Kasumi-1 (cell line): ENCODE measurements at regions not wholly inside any gene's neighbourhood (a gene's known extent, or its start where the extent isn't known, plus 50 kb on each side); places are given as distances from the start of the nearest gene placed in this dataset.
"Not testable (repeated sequence)": the region's sequence is repeated elsewhere in the genome, so short reads cannot be mapped to it uniquely, and the experiment has no call there.

Experiments used
- DNase-seq, 2 experiments: peaks; one replicate each; lab custom pipeline; 2025; lab: John Stamatoyannopoulos, UW

GRCh38 chr3:78313332-78313731 is 1273.4 kb downstream of the ROBO2 start:
- no peak for DNase-seq

GRCh38 chr3:78314327-78314726 is 1274.4 kb downstream of the ROBO2 start:
- no peak for DNase-seq

DNA sequence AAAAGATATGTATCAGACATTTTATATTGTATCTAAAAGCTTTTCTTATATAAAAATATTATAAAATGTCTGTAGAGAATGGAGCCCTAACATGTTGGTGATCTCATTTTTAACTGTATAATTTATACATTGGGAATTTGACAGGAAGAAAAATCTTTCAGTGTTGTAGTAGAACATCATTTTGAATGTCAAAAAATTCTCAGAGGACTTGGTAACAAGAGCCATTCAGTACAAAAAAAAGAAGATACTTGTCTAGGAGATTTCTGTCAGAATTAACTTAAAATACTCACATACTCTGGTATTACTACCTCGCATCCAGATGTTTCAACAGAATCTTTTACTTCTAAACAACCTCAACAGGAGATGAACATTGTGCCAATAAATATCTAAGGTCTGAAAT is 1277.9 kb downstream of the ROBO2 start:
- DNase-seq, result no peak

GRCh38 chr3:78322780-78323179 is 1282.9 kb downstream of the ROBO2 start:
- no peak for DNase-seq

GRCh38 chr3:78337801-78338211 is 1297.9 kb downstream of the ROBO2 start:
- no peak for DNase-seq

DNA sequence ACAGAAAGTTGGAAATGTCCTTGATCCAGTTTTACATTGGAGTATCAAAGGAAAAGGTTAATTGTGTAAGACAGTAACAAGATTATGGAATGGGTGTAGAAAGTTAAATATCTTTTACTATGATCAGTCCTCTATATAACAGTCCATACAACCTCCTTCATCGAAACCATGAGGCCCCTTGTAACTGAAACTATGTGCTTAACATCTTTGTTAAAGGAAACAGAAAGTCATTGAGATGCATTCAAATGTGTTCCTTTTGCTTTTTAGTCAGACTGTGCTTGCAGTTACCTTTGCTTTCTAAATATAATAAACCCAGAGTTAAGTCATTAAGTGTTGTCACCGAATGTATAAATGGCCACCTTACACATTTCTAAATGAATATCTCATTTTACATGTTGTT is 1298.5 kb downstream of the ROBO2 start:
- no peak for DNase-seq

DNA sequence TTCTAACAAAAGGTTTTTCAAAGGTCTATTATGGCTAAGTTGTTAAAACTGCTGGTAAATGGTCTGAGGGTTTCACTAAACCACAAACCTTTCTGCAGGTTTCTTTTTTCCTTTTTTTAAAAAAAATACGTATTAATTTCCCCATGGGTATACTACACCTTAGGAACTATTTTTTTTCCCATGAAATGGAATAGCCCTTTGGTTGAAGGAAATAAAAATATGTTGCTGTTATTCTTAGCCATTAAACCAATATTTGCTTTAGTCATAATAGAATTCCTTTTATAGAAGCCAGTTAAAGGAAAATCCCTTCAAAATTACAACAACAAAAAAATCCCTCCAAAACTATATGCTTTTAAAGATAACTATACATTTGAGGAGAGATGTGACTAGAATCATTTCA is 1303.3 kb downstream of the ROBO2 start:
- DNase-seq, result no peak

DNA sequence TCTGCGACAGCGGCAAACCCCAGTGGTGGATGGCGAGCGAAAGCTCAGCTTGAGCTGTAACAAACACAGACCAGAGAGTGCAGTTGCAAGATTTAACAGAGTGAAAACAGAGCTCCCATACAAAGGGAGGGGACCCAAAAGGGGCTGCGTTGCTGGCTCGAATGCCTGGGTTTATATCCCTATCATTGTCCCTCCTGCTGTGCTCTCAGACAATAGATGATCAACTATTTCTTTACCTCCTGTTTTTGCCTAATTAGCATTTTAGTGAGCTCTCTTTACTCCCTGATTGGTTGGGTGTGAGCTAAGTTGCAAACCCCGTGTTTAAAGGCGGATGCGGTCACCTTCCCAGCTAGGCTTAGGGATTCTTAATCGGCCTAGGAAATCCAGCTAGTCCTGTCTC is 1304.4 kb downstream of the ROBO2 start:
- DNase-seq, result not testable (repeated sequence)

DNA sequence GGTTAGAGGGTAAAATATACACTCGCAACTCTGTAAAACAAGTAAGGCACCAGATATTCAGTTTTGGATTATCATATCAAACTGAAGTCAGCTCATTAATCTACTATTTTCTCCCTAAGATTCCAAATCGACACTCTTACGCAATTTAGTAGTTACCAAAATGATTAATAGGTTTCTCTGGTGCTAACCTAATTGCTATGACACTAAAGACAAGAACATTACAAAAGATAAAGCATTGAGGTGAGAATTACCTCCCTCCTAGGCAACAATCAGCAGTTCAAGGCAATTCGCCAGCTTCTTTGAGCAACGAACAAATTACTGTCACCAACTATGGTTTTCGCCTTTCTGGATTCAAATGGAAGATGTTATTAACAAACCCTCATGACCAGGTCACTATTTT is 1305.0 kb downstream of the ROBO2 start:
- no peak for DNase-seq

- DNase-seq, result no peak
Measured at GRCh38 chr3:78347176-78347575, 1307.3 kb downstream of the ROBO2 start.

- DNase-seq, result no peak
Measured at GRCh38 chr3:78348664-78349063, 1308.8 kb downstream of the ROBO2 start.

DNA sequence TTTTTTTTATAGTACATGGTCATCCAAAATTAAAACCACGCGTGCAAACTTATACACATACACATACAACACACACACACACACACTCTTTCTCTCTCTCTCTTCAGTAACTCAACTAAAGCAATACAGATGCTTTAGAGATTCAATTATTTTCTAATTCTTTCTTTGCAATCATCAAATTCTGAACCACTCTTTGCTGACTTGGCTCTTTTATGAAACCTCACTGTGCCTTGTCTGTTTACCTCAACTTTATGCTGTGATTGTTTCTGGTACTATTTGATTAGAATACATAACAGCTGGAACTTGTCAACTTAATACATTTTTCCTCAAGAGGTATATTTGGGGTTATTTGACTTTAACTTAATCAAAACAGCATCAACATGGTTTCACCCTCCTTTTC is 1309.7 kb downstream of the ROBO2 start:
- DNase-seq, result no peak

DNA sequence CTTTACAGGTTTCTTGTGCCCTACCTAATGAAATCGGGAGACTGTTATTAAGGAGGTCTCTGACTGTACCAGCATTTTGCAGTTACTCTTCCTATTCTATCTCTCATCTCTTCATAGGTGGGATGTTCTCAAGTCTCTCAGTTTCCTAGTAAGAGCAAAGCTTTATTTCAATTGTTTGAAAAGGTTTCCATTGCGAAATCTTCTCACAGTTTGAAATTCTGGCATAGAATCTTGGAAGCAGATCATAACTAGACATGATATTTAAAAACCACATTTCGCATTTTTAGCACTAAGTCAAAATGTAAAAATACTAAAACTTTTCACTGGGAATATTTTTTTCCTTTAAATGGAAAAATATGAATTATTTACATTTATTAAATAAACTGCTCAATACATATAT is 1311.4 kb downstream of the ROBO2 start:
- no peak for DNase-seq

DNA sequence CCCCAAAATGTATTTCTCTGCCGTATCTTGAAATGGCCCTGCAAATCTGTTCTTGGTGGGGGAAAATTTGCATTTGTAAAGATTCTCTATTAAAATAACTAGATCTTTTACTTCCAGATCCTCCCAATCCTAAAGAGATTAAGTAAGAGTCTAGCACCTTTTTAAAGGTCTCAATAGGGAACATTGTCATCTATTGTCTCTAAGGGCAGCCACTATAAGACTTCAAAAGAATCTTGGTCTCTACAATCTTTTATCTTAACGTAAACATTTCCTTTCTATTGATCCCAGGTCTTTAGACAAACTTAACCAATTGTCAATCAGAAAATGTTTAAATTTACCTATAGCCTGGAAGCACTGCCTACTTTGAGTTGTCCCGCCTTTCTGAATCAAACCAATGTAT is 1313.3 kb downstream of the ROBO2 start:
- no peak for DNase-seq

GRCh38 chr3:78360849-78361248 is 1321.0 kb downstream of the ROBO2 start:
- no peak for DNase-seq

DNA sequence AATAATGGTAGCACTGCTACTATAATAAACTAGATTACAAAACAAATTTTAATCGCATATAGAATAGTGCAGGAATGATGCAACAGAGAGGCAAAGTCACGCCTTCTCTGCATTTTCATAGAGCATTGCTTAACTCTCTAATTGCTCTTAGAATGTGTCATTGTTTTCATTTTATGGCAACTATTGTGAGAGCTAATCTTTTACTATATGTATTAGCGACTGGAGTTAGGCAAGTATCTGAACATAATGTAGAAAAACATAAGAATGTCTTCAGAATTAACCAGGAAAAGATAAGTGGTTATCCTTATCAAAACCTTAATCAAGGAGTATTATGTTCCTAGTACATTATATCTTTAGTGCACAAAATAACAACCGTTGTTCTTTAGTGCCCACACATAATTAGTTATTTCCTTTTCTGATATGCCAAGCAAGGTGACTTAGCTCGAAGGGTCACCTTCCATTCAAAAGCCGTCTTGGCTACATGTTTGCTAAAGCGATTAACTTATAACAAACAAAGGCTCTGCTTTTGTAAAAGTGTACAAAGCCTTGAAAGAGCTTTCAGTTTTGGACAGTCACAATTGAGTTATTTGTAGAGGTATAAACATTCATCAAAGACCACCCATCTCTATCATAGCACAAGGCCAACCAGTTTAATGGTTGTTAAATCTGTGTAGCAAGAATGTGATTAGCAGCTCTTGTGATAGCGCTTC is 1328.9 kb downstream of the ROBO2 start:
- no peak for DNase-seq

- no peak for DNase-seq
Measured at GRCh38 chr3:78390221-78390620, 1350.3 kb downstream of the ROBO2 start.

GRCh38 chr3:78398401-78398800 is 1358.5 kb downstream of the ROBO2 start:
- no peak for DNase-seq

DNA sequence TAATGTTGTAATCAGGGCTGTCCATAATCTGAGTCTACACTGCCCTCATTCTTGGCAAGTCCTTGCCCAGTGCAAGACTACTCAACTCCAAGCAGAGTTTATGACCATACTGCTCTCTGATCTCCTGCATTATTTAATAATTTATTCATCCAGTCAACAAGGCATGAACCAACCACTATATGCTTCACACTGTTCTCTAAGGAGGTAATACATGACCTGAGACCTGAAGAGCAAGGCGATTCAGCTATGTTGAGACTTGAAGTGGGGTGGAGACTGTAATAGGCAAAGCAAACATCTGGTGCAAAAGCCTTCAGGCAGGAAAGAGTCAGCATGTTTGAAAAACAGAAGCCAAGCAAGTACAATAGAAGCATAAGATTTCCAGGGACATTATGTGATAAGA is 1362.8 kb downstream of the ROBO2 start:
- no peak for DNase-seq

DNA sequence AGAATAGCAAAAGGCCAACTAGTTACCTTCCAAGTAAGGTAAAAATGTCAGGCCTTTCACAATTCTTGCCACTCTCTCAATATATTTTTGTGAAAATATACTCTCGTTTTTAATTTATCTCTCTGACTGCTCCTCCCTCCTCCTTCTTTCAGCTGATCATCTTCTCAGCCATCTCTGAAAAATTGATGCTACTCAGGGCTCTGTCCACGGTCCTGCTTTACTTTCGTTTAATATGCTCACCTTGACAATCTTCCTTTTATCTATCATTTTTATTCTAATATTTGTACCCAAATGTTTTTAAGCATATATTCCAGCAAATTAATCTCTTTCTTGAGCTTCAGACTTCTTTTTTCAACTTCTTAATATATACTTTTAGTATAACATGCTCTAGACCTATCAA is 1362.1 kb downstream of the ROBO1 start:
- no peak for DNase-seq

DNA sequence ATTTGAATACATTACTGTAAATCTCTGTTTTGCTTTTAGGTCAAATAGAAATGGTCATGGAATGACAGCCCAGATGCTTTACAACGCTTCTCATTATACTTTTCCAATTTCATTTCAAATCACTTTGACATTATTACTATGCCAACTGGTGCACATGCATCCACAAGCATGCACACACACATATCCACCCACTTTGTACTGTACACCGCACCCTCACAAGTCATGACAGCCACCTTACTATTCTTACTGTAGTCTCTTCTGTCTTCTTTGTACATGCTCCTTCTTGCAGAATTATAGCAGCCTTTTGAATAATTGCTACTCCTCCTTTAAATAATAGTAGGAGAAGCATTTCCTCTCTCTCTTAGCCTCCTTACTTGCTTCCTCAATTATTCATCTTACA is 1361.4 kb downstream of the ROBO1 start:
- DNase-seq, result no peak

GRCh38 chr3:78410077-78410476 is 1357.7 kb downstream of the ROBO1 start:
- DNase-seq, result no peak

DNA sequence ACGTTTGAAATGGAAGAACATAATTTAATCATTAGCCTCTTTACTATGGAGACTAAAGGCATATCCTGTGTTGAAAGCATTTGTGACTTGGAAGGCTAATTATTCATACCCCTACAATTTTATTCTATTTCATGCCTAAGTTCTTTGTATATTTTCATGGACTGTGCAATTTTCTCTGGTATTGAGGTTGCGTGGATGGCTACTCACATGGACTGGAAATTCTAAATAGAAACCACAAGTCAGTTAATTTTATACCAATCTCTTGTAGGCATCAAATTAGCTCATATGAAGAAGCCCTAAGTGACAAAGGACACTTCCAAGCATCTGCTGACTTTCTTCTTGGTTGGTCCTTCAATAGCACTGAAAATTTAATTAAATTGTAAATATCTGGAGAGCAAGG is 1353.5 kb downstream of the ROBO1 start:
- no peak for DNase-seq

DNA sequence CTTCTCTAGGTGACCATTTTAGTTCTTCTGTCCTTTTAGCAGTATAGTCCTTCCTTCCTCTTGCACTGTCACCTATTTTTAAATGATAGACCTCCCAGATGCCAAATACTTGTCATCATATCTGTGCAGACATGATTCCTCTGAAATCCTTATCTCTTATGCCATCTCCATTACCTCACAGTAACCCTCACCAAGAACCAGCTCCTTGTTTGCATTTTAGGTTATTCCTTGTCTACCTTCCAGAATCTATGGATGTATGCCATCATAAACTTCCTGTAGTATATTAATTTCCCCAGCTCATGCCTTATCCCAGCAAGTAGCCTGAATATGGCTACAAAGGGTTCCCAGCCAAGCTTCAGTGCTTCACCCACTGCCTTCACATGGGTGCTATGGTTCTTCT is 1347.2 kb downstream of the ROBO1 start:
- DNase-seq, result no peak
